IgD-negative memory B cell (primary cell): ENCODE measurements at regions not wholly inside any gene's neighbourhood (a gene's known extent, or its start where the extent isn't known, plus 50 kb on each side); places are given as distances from the start of the nearest gene placed in this dataset.
A peak's percentile ranks its signal among the peaks of the same experiment; 100 is the strongest.
"Not testable (repeated sequence)": the region's sequence is repeated elsewhere in the genome, so short reads cannot be mapped to it uniquely, and the experiment has no call there.

Source experiments
- H3K27ac Mint-ChIP-seq, 3 donors: one replicate each; pipeline ENCODE4 v1.8.0; 2020 to 2022; ENCODE audit warnings: mild to moderate bottlenecking in 3 of 3, mixed read lengths in 3 of 3, moderate library complexity in 1 of 3
- H3K27me3 Mint-ChIP-seq: one replicate; pipeline ENCODE4 v1.8.0; 2021; ENCODE audit warnings: mixed read lengths
- H3K36me3 Mint-ChIP-seq: one replicate; pipeline ENCODE4 v1.8.0; 2020; ENCODE audit warnings: mild to moderate bottlenecking, mixed read lengths
- H3K4me1 Mint-ChIP-seq, 3 donors: one replicate each; pipeline ENCODE4 v1.8.0; 2020 to 2022; ENCODE audit warnings: mixed read lengths in 3 of 3, mild to moderate bottlenecking in 1 of 3
- H3K4me3 Mint-ChIP-seq, 4 donors: one replicate each; pipeline ENCODE4 v1.8.0; 2020 to 2022; ENCODE audit warnings: mild to moderate bottlenecking in 4 of 4, mixed read lengths in 4 of 4, moderate library complexity in 3 of 4
- H3K9me3 Mint-ChIP-seq, 3 donors: one replicate each; pipeline ENCODE4 v1.8.0; 2020 to 2021; ENCODE audit warnings: mixed read lengths in 3 of 3, mild to moderate bottlenecking in 1 of 3

DNA sequence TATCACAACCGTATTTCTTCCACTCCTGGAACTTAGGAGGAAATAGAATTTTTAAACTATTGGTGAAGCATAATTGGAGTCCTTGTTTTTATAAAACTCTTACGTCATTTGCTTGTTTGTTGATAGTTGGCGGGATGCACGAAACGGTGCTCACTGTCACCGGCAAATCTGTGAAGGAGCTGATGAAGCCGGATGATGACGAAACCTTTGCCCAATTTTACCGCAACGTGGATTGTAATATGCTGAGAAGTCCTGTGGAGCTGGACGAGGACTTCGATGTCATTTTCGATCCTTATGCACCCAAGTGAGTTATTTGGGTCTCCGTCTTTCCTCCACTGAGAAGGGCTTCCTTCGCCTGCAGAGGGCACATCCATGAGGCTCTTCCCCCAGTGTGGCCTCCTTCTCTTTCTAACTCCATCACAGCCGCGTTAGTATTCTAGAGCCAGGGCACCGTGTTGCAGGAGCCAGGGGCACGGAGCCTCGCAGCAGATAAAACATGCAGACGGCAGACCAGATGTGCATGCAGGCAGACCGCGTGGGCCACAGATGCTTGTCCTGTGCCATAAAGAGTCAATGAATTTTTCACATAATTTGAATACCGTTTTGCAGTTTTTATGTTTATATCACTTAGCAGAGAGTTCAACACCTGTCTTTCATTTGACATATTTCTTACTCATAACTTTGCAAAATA lies 61.5 kb upstream of the LYZL2 start:
- not testable (repeated sequence) for H3K4me3 Mint-ChIP-seq
- peak overlapping the region in 1 of 3 donors; percentile 19 for H3K27ac Mint-ChIP-seq

DNA sequence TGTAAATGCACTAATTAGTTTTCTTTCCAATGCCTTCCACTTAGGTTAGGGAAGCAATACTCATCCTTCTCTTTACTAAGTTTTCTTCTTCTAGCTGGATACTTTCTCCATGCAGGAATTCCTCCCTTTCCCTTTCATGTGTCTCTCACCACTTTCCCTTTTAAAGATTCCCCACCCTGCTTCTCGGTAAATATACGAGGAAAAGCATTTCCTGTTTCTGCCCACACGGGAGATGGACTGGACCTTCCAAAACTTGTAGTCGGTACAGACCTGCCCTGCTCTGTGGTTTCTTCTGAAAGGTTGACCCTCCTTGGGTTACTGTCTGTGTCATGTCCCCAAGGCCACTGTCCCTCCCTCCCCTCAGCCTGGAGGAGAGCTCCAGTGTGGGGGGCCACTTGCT lies 58.9 kb upstream of the LYZL2 start:
- peaks cover 43% of the 10 kb centered on the region for H3K27me3 Mint-ChIP-seq

More for the DNA sequence above, 61.5 kb upstream of the LYZL2 start:
- H3K27me3 Mint-ChIP-seq, result peaks cover 30% of the 10 kb centered on the region
- H3K36me3 Mint-ChIP-seq, H3K4me1 Mint-ChIP-seq, H3K9me3 Mint-ChIP-seq: not testable (repeated sequence)

DNA sequence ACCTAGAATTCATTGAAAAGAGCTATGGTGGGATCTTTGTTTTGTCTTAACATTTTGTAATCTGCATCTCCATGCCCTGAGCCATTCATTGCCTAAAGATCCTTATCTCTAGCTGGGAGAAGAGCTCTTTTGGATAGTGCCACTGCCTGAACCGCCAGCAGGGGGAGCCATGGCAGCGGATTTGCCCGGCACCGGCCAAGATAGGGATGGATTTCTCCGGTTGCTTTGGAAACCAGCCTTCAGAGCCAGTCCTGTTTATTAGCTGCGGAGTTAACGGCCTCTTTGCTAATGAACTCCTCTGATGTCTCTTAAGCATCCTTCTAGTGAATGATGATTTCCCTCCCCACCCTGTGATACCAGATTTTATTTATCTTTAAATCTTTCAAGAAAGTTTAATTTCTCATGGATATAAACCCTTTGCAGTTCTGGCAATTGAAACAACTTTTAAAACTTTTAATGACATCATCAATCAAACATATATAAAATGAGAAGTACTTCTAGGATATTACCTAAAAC lies 58.2 kb upstream of the LYZL2 start:
- peaks cover under 1% of the 10 kb centered on the region for H3K36me3 Mint-ChIP-seq
- no peak overlapping the region for H3K27ac Mint-ChIP-seq
- no peaks in the 10 kb centered on the region for H3K9me3 Mint-ChIP-seq
- H3K4me1 Mint-ChIP-seq, result peaks cover 0 to 8% (median 4%) of the 10 kb centered on the region in 3 donors
- peaks cover 42% of the 10 kb centered on the region for H3K27me3 Mint-ChIP-seq
- no peak overlapping the region for H3K4me3 Mint-ChIP-seq

More for the DNA sequence above, 58.9 kb upstream of the LYZL2 start:
- peaks cover 0 to 9% (median 5%) of the 10 kb centered on the region in 3 donors for H3K4me1 Mint-ChIP-seq
- H3K9me3 Mint-ChIP-seq, result no peaks in the 10 kb centered on the region
- no peak overlapping the region for H3K4me3 Mint-ChIP-seq
- no peak overlapping the region for H3K27ac Mint-ChIP-seq
- peaks cover 2% of the 10 kb centered on the region for H3K36me3 Mint-ChIP-seq

DNA sequence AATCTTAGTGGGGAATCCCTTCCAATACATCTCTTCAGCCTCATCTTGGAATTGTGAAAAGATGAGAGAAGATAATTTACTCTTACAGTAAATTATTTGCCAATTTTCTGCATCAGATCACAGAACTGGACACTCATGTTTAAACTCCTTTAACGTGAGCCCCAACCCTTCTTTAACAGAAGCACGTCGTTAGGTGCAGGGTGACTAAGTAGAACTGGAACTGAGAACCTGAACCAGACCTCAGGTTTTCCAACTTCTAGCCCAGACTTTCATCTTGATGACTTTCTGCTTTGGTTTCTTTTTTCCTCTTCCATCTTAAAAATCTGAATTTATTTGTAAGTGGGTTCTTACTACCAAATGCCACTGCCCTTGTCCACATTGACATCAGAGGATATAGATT lies 57.2 kb upstream of the LYZL2 start:
- Mint-ChIP-seq H3K36me3 (no peaks in the 10 kb centered on the region), H3K9me3 (peaks cover 0 to 2% (median 0%) of the 10 kb centered on the region in 3 donors), H3K4me1 (peaks cover 0 to 3% (median 0%) of the 10 kb centered on the region in 3 donors), H3K27ac (no peak overlapping the region), H3K27me3 (peaks cover 43% of the 10 kb centered on the region), H3K4me3 (no peak overlapping the region)

DNA sequence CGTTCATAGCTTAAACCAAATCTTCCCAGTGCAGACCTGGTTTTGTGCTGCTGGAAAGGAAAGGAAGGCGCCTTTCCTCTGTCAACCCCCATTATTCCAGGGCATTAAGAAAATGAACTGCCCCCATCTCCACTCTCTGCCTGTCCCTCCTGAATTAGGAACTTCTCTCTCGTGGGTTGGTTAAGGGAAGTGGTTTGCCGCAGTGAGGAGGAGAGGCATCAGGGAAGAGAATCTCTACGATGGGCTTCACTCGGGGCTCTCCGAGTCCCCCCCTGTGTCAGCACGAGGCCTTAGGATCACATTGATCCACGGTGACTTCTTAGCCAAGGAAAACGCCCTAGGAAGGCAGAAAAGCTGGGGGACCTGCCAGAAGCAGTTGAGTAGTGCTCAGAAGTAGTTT lies 53.9 kb upstream of the LYZL2 start:
- H3K27me3 Mint-ChIP-seq, result peaks cover 57% of the 10 kb centered on the region
- H3K9me3 Mint-ChIP-seq, result peaks cover 0 to 11% (median 7%) of the 10 kb centered on the region in 3 donors
- H3K4me3 Mint-ChIP-seq, result no peak overlapping the region
- H3K36me3 Mint-ChIP-seq, result no peaks in the 10 kb centered on the region
- peaks cover 0 to 3% (median 0%) of the 10 kb centered on the region in 3 donors for H3K4me1 Mint-ChIP-seq
- H3K27ac Mint-ChIP-seq, result no peak overlapping the region

DNA sequence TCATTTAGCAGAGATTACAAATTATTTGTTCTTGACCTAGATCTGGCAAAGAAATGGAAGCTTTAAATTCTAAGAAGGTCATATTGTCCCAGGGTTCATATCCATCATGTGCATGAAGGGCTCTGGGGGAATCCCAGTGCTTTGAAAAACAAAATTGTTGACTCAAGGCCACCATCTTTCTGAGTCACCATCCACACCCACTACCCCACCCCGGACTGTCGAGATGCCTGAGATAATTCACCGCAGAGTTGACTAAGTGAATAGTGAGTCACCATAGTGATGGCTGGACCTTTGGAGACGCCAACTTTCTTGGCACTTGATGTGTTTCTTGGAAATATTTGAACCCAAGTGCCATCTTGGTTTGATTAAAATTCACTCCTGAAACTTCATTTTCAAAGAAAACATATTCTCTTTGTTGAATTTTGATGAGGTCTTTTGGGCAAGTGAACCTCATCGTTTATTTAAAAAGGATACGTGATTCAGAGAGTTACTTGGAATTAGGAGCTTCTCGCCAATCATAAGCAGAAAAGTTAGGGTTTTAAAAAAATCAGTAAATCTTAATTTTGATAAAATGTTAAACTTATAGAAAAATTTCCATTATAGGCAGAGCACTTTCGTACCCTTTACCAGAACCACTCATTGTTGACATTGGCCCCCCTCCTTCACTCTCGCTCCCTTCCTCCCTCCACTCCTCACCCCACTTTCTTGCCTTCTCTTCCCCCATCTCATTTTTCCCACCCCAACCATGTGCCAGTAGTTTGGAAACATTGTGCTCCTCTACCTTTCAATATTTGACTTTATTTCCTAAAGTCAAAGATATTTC lies 53.0 kb upstream of the LYZL2 start:
- Mint-ChIP-seq H3K27me3 (peaks cover 53% of the 10 kb centered on the region), H3K9me3 (peaks cover 0 to 11% (median 7%) of the 10 kb centered on the region in 3 donors)
- H3K36me3 Mint-ChIP-seq, H3K4me3 Mint-ChIP-seq, H3K27ac Mint-ChIP-seq, H3K4me1 Mint-ChIP-seq: not testable (repeated sequence)

DNA sequence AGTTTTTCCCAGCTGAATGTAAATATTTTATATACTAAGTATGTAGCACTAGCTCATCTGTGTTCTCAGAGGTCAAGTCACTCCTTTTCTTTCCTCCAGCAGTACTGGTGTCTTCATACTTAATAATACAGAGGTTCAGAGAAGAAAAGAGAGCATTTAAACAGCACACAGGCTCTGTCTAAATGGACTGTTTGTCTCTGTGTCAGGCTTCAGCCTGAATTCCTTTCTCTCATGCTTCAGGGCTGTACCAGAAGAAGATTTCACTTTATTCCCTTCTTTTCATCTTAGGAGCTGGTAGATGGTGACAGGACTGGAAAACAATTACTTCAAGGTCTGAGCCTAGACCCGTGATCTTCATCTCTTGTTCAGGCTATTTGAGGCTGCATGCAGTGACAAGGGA lies 51.4 kb upstream of the LYZL2 start:
- Mint-ChIP-seq H3K27ac (no peak overlapping the region), H3K9me3 (peaks cover 0 to 11% (median 7%) of the 10 kb centered on the region in 3 donors), H3K4me1 (no peaks in the 10 kb centered on the region), H3K4me3 (no peak overlapping the region), H3K36me3 (no peaks in the 10 kb centered on the region), H3K27me3 (peaks cover 44% of the 10 kb centered on the region)
